ENCODE measurements at regions not wholly inside any gene's neighbourhood (a gene's known extent, or its start where the extent isn't known, plus 50 kb on each side); places are given as distances from the start of the nearest gene placed in this dataset.

- H3K27me3 ChIP-seq (ENCODE audit: control insufficient read depth in 2 of 2, insufficient read depth in 2 of 2, low read length in 2 of 2) = no peaks in the 10 kb centered on the region
- no peak overlapping the region for H3K27ac ChIP-seq (ENCODE audit: extremely low read depth, low read depth, low read length)
- H3K79me2 ChIP-seq (ENCODE audit: control insufficient read depth, insufficient read depth, low read length) = no peaks in the 10 kb centered on the region
- no peak for TF ChIP-seq HOMEZ (CRISPR knock-in tag; IDR thresholded peaks at IDR 0.05)
- no peak for TF ChIP-seq ZNF395 (CRISPR knock-in tag; IDR thresholded peaks at IDR 0.05)
- TF ChIP-seq KLF13 (tag; IDR thresholded peaks at IDR 0.05; ENCODE audit: borderline replicate concordance, low read depth) = no peak
- TF ChIP-seq BHLHE40 (IDR thresholded peaks at IDR 0.05; ENCODE audit: low read length) = no peak
- TF ChIP-seq THRA (IDR thresholded peaks at IDR 0.05) = no peak
- no peak for TF ChIP-seq NFXL1 (CRISPR knock-in tag; IDR thresholded peaks at IDR 0.05)
- TF ChIP-seq FOXM1 (IDR thresholded peaks at IDR 0.05; ENCODE audit: low read depth) = no peak
- TF ChIP-seq FOXM1 (CRISPR knock-in tag; IDR thresholded peaks at IDR 0.05; ENCODE audit: low read depth) = no peak
- TF ChIP-seq BRF1 (IDR thresholded peaks at IDR 0.05; ENCODE audit: borderline replicate concordance, extremely low read depth, insufficient read length) = no peak
- TF ChIP-seq GABPB1 (CRISPR knock-in tag; IDR thresholded peaks at IDR 0.05) = no peak
- no peak for TF ChIP-seq CHD2 (IDR thresholded peaks at IDR 0.05; ENCODE audit: low read depth, low read length)
- H4K20me1 ChIP-seq (replicated peaks; ENCODE audit: control insufficient read depth, insufficient read depth, low read length) = no peaks in the 10 kb centered on the region; the same call in 1 of the 2 replicates
- no TSS peak for BruUV-seq (replicated peaks)
- in situ Hi-C loops (cut with MboI) (no loop called here), intact Hi-C loops (cut with micrococcal nuclease) (no loop called here)
- H3K9me1 ChIP-seq (ENCODE audit: control insufficient read depth, insufficient read depth, low read length) = no peaks in the 10 kb centered on the region
- ATAC-seq = no peak
- H3K4me1 ChIP-seq (replicated peaks in 1 of 2; ENCODE audit: control insufficient read depth in 2 of 2, insufficient read depth in 2 of 2, low read length in 2 of 2) = peaks cover 6 to 7% of the 10 kb centered on the region in 2 experiments; a peak in 3 of 5 replicates
- WGBS (ENCODE audit: insufficient coverage, low coverage, missing lambda C conversion rate) = 61% methylated on average over 2 of the region's 2 CpGs
- no peaks in the 10 kb centered on the region for H3K36me3 ChIP-seq (ENCODE audit: control insufficient read depth, insufficient read depth, low read length)
- peak overlapping the region; percentile 20 for H2AFZ ChIP-seq (ENCODE audit: low read depth, low read length)
- ChIA-PET POLR2A (no interaction called here), CTCF (ENCODE audit: low intra/inter-chr PET ratio) (no interaction called here)
- no peak for DNase-seq (ENCODE audit: extremely low read depth in 1 of 4, low spot score in 3 of 4)
- H3K9me3 ChIP-seq (replicated peaks; ENCODE audit: control insufficient read depth, insufficient read depth, low read depth, low read length) = no peaks in the 10 kb centered on the region
- no peak for FAIRE-seq
- no peak overlapping the region for H3K4me3 ChIP-seq
- H3K4me2 ChIP-seq (ENCODE audit: insufficient read depth, low read length) = no peak overlapping the region
- H3K9ac ChIP-seq (ENCODE audit: insufficient read depth in 1 of 2, low read depth in 2 of 2, low read length in 2 of 2) = no peak overlapping the region
Measured at GRCh38 chr4:128722911-128723310, 86.6 kb upstream of the JADE1 start.
